ENCODE measurements at regions not wholly inside any gene's neighbourhood (a gene's known extent, or its start where the extent isn't known, plus 50 kb on each side); places are given as distances from the start of the nearest gene placed in this dataset.

- no peak for DNase-seq
Measured at GRCh38 chr17:65362826-65363225, 198.6 kb downstream of the AXIN2 start.

DNA sequence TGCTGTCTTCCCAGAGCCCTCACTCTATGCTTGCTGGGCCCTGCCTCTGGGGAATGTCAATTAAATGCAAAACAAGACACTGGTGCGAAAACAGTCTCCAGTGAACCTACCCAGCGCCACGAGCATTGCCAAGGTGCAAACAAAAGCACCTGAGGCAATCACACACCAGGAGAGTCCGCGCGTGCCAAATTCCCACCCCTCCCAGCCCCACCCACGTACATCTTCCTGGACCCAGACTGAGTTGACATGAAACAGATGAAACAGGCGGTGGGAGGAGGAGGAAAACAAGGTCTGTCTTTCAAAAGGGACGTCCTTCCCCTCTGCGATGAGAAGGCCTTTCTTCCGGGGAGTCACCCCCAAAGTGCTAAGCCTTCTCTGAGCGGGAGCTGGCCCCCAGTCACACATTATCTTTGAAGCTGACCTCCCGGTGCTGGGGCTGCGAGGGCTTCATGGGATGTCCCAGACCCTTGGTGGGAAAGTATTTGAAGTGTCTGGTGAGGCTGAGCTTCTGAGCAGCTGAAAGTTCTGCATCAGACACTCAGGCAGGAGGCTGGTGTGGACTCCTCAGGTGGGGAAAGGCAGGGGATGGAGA lies 200.4 kb downstream of the AXIN2 start:
- DNase-seq: no peak

DNA sequence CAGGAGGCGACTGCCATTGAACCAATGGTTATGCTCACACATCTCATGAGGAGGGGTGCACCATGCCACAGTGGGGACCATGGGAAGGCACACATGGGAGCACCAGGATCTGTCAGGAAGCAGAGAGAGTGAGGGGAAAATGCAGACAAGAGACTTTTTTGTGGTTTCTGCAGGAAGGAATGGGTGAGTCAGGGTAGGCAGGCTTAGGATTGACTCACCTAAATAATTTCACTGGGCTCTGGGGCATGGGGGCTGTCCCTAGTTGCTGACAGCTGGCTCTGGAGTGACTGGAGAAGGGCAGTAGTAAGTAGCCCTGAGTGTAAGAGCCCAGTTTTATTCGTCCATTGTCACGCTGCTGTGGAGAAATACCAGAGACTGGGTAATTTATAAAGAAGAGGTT lies 202.4 kb downstream of the AXIN2 start:
- DNase-seq: no peak

- no peak for DNase-seq
Measured at GRCh38 chr17:65356536-65356935, 204.9 kb downstream of the AXIN2 start.

GRCh38 chr17:65355246-65355645 lies 206.2 kb downstream of the AXIN2 start:
- no peak for DNase-seq

DNA sequence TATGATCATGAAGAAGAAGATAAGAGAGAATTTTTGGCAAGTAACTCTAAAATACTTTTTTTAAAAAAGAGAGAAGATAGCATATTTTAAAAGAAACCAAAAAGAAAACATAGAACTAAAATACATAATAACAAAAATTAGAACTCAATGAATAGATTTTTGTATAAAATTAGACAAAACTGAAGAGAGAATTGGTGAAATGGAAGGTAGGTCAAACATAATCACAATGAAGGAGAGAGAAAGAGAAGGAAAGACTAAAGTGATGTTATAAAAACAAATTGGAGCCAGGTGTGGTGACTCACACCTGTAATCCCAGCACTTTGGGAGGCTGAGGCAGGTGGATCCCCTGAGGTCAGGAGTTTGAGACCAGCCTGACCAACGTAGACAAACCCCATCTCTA lies 211.5 kb downstream of the AXIN2 start:
- no peak for DNase-seq

GRCh38 chr17:65346166-65346565 lies 209.0 kb downstream of the RGS9 start:
- DNase-seq: no peak

GRCh38 chr17:65345261-65346005 lies 208.3 kb downstream of the RGS9 start:
- no peak for DNase-seq

- DNase-seq: no peak
Measured at GRCh38 chr17:65340401-65340800, 203.2 kb downstream of the RGS9 start.

- no peak for DNase-seq
Measured at GRCh38 chr17:65334406-65334805, 197.2 kb downstream of the RGS9 start.

GRCh38 chr17:65332779-65333178 lies 195.6 kb downstream of the RGS9 start:
- no peak for DNase-seq

- no peak for DNase-seq
Measured at GRCh38 chr17:65332375-65332774, 195.2 kb downstream of the RGS9 start.

DNA sequence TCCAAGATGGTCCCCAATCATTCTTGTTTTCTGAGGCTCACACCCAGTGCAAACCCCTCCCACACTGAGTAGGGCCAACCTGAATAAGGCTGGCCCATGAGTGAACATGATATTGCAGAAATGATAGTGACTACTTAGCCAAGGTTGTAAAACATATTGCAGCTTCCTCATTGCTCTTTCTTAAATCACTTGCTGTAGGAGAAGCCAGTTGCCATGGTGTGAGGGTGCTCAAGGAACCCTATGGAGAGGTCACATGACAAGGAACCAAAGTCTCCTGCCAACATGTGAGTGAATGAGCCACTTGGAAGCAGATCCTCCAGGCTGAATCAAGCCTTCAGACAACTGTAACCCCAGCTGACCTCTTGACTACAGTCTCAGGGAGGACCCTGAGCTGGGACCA lies 191.4 kb downstream of the RGS9 start:
- DNase-seq: no peak

GRCh38 chr17:65324611-65325342 lies 187.6 kb downstream of the RGS9 start:
- no peak for DNase-seq

DNA sequence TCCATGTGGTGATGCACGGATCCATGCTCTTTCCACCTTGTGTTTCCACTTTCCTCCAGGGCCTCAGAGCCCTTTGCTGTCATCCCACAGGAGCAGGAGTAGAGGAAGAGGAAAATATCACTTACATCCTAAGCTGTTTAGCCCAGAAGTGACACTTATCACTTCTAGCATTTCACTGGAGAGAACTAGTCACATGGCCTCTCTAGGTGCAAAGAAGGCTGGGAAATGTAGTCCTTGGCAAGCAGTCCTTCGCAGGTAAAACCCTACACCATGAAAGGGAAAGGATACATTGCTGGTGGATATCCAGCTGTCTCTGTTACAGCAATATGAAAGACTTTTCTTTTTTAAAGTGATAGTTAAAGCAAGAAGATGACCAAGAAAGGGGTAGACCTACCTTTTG lies 185.9 kb downstream of the RGS9 start:
- no peak for DNase-seq

- no peak for DNase-seq
Measured at GRCh38 chr17:65320820-65321219, 183.7 kb downstream of the RGS9 start.

DNA sequence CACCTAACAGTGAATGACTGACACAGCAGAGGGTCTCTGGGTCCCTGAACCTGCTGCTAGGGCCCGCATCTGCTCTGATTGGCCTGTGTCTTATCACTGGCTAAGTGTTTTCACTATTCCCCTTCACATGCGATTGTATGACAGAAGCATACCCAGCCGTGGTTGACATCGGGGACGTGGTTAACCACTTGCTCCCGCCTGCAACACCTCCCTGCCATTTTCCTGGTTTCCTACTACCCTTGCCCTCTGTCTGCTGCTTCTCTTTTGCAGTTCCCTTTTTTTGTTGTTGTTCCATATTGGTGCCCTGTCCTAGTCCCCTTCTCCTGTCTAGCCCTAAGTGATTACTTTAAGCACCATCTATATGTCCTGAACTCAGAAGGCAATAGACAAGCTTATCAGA lies 177.0 kb downstream of the RGS9 start:
- DNase-seq: no peak

GRCh38 chr17:65312718-65313377 lies 175.7 kb downstream of the RGS9 start:
- DNase-seq: no peak

GRCh38 chr17:65311261-65311660 lies 174.1 kb downstream of the RGS9 start:
- DNase-seq: no peak

GRCh38 chr17:65307961-65308316 lies 170.8 kb downstream of the RGS9 start:
- no peak for DNase-seq

GRCh38 chr17:65307081-65307960 lies 170.2 kb downstream of the RGS9 start:
- no peak for DNase-seq

DNA sequence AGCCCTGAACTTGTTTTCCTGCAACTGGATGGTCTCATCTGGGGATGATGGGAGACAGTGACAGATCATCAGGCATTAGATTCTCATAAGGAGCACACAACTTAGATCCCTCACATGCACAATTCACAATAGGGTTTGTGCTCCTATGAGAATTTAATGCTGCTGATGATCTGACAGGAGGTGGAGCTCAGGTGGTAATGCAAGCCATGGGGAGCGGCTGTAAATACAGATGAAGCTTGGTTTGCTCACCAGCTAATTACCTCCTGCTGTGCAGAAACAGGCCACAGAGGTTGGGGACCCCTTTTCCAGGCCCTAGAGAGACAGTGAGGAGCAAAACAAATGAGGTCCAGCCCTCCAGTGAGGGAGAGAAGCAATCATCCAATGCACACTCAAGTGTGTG lies 168.6 kb downstream of the RGS9 start:
- no peak for DNase-seq

GRCh38 chr17:65305116-65305515 lies 167.9 kb downstream of the RGS9 start:
- no peak for DNase-seq

Measured in CD4-positive, alpha-beta T cell treated with Interleukin-10 for 1 hour (primary cell).